Muscle layer of duodenum (tissue), 2 donors: ENCODE measurements at regions not wholly inside any gene's neighbourhood (a gene's known extent, or its start where the extent isn't known, plus 50 kb on each side); places are given as distances from the start of the nearest gene placed in this dataset.
"Not testable (repeated sequence)": the region's sequence is repeated elsewhere in the genome, so short reads cannot be mapped to it uniquely, and the experiment has no call there.

Experiments
- H3K27ac ChIP-seq: one replicate; pipeline ENCODE4 v1.7.0; 2013; ENCODE audit warnings: mild to moderate bottlenecking, low read length
- H3K27me3 ChIP-seq: one replicate; pipeline ENCODE4 v1.7.0; 2013; ENCODE audit warnings: low read depth, mild to moderate bottlenecking, control low read depth, low read length
- H3K36me3 ChIP-seq, 2 donors: one replicate each; pipeline ENCODE4 v1.7.0; 2013; ENCODE audit warnings: low read length in 2 of 2, control low read depth in 1 of 2, mild to moderate bottlenecking in 1 of 2; ENCODE audit not compliant: insufficient read depth in 2 of 2, control insufficient read depth in 1 of 2
- H3K4me1 ChIP-seq, 2 donors: one replicate each; pipeline ENCODE4 v1.7.0; 2013; ENCODE audit warnings: low read length in 2 of 2, mild to moderate bottlenecking in 2 of 2, control low read depth in 1 of 2, moderate library complexity in 1 of 2; ENCODE audit not compliant: insufficient read depth in 2 of 2, control insufficient read depth in 1 of 2
- H3K4me3 ChIP-seq, 2 donors: one replicate each; pipeline ENCODE4 v1.7.0; 2013; ENCODE audit warnings: low read length in 2 of 2, low read depth in 1 of 2, mild to moderate bottlenecking in 1 of 2
- H3K9me3 ChIP-seq, 2 donors: one replicate each; pipeline ENCODE4 v1.7.0; 2013; ENCODE audit warnings: low read length in 2 of 2, control low read depth in 1 of 2, mild to moderate bottlenecking in 1 of 2; ENCODE audit not compliant: control insufficient read depth in 1 of 2
- donor health status: healthy.

DNA sequence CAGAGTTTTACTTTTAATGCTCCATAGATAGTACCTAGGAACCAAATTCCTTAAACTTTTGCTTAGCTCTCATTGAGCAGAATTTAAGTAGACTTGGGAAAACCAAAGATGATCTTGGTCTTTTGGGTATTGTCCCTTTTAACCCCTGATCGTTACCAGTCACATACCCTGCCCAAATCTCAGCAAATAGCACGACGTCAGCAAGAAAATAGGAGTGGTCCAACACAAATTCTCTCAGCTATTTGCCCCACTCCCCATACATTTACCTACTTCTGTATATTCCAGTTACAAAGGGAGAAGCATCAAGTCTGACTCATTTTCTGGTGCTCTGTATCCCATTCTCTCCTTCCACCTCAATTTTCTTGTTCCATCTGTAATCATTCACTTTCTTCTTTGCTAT, 387.3 kb downstream of the CCDC85A start:
- H3K4me1 ChIP-seq, result no peaks in the 10 kb centered on the region
- H3K27ac ChIP-seq, result no peak overlapping the region
- H3K36me3 ChIP-seq, result no peaks in the 10 kb centered on the region
- H3K9me3 ChIP-seq, result peaks cover 0 to 3% of the 10 kb centered on the region in 2 donors
- no peak overlapping the region for H3K4me3 ChIP-seq
- H3K27me3 ChIP-seq, result no peaks in the 10 kb centered on the region

DNA sequence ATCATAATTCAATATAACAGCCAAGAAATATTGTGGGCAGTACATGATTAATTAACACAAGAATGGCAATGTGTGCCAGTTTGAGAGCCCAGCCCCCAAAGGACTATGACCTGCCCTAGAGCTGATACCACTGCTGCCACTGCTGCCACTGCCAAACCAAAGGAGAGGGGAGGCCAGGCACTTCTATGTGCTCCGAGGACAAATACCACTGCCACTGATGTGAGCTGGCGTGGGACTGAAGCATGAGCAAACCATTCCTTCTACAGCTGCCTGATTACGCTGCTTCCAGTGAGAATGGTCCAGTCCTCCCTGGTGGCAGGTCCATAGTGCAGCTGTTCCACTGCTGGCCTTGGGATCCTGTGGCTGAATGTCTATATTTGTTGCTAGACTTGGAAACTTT, 392.2 kb downstream of the CCDC85A start:
- Histone ChIP-seq H3K36me3 (no peaks in the 10 kb centered on the region), H3K9me3 (peaks cover 0 to 16% of the 10 kb centered on the region in 2 donors), H3K27ac (no peak overlapping the region), H3K4me1 (no peaks in the 10 kb centered on the region), H3K4me3 (no peak overlapping the region), H3K27me3 (no peaks in the 10 kb centered on the region)

DNA sequence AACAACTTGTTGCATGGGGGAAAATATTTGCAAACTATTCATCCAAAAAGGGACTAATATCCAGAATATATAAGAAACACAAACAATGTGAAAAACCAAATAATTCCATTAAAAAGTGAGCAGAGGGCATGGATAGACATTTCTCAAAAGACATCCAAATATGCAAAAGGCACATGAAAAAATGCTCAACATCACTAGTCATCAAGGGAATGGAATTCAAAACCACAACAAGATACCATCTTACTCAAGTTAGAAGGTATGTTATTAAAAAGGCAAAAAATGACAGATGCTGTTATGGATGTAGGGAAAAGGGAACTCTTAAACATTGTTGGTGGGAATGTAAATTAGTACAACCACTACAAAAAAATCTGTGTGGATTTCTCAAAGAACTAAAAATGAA, 396.5 kb downstream of the CCDC85A start:
- Histone ChIP-seq H3K4me3 (no peak overlapping the region), H3K36me3 (no peaks in the 10 kb centered on the region), H3K27me3 (no peaks in the 10 kb centered on the region), H3K4me1 (no peaks in the 10 kb centered on the region), H3K9me3 (peaks cover 0 to 16% of the 10 kb centered on the region in 2 donors), H3K27ac (no peak overlapping the region)

DNA sequence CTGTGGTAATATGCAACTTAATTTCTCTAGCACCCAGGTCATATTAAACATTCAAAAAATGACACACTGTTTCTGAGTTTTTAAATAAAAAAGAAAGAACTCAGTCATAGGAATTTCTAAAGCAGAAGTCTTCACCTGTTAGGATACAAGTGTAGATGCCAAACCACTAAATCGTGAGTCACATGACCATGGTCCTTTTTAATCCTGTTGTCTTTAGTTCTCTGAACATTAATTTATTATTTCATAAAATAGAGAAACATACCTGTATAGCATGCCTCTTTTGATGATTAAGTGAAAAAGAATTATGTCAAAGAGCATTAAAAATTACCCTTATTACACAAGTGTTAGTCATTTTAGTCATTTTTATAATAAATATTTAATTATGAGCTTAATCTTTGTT, 398.8 kb downstream of the CCDC85A start:
- Histone ChIP-seq H3K9me3 (peaks cover 0 to 2% of the 10 kb centered on the region in 2 donors), H3K36me3 (no peaks in the 10 kb centered on the region), H3K4me1 (no peaks in the 10 kb centered on the region), H3K4me3 (no peak overlapping the region), H3K27me3 (no peaks in the 10 kb centered on the region), H3K27ac (no peak overlapping the region)

DNA sequence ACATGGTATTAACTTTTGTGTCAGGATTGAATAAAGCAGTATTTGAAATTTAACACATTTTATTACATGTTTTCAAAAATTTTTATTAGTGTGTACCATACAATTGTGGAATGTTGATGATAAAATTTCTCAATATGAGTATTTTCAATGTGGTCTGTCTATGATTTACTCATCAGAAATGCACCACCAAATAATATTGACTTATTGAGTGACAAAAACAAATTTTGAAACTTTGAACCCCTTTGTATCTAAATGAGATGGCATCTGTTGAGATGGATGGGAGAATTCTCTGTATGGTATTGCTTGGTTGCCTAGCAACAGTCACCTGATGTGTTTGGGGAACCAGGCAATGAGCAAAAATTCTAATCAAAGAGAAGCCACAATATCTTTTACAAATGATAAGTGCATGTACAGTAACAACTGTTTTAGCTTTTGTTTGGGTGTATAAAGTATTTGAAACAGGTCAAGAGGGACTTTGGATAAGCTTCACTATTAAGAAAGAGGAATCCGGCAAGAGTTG, 400.1 kb downstream of the CCDC85A start:
- Histone ChIP-seq H3K4me3 (no peak overlapping the region), H3K4me1 (no peaks in the 10 kb centered on the region), H3K9me3 (no peaks in the 10 kb centered on the region), H3K27me3 (no peaks in the 10 kb centered on the region), H3K27ac (no peak overlapping the region), H3K36me3 (no peaks in the 10 kb centered on the region)

DNA sequence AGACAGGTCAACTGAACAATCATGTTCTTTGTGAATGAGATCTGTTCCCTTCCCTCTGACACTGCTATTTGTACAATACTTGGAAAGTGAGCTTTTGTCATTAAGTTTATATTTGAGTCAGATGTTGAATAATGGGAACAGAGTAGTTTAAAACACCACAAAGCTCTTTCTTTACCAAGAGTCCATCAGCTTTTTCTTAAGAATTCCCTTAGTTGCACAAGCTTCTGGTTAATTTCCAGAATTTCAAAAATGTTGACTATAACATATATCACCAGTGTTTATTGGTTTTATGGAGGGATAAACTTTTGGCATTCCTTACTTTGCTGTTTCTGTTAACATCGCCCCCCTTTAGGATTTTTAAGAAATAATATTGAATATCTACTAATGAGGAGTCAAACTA, 403.7 kb downstream of the CCDC85A start:
- Histone ChIP-seq H3K27me3 (no peaks in the 10 kb centered on the region), H3K27ac (no peak overlapping the region), H3K36me3 (no peaks in the 10 kb centered on the region), H3K4me3 (no peak overlapping the region), H3K4me1 (no peaks in the 10 kb centered on the region), H3K9me3 (peaks cover 0 to 3% of the 10 kb centered on the region in 2 donors)

DNA sequence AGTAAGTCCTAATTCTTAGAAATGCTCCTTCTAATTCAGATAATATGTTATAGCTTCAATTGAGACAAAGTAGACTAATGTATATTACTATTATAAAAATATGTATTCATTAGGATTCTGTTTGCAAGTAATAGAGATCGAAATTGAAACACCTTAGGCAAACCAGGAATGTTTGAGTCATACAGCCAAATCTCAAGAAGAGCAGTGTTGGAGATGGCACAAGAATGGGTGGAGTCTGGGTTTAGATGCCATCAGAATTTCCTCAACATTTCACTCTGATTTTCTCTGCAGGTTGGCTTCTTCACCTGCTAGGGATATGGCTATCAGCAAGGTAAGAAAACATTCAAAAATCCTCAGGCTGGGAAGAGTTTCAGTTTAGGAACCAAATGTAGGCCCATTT, 405.4 kb downstream of the CCDC85A start:
- no peak overlapping the region for H3K27ac ChIP-seq
- no peaks in the 10 kb centered on the region for H3K4me1 ChIP-seq
- no peaks in the 10 kb centered on the region for H3K36me3 ChIP-seq
- H3K27me3 ChIP-seq, result no peaks in the 10 kb centered on the region
- H3K4me3 ChIP-seq, result no peak overlapping the region
- H3K9me3 ChIP-seq, result peaks cover 0 to 3% of the 10 kb centered on the region in 2 donors

DNA sequence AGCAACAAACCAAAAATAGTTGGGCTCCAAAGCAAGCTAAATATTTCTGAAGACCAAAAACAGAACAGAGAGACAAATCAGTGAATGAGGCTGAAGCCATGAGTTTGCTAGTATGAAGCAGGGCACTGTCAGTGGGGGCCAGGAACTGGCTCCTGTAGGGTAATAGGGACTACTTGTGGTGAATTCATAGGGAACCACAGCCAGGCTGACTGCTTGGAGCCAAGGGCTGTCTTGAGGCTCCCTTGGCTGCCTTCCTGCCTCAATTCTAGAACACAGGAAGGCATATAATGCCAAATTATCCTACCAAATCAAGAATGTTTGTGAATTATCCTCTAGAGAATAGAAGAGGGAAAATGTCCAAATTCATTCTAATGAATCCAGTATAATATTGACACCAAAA, 406.0 kb downstream of the CCDC85A start:
- H3K27me3 ChIP-seq, result no peaks in the 10 kb centered on the region
- H3K9me3 ChIP-seq, result peaks cover 0 to 3% of the 10 kb centered on the region in 2 donors
- no peaks in the 10 kb centered on the region for H3K4me1 ChIP-seq
- H3K27ac ChIP-seq, result no peak overlapping the region
- H3K36me3 ChIP-seq, result no peaks in the 10 kb centered on the region
- no peak overlapping the region for H3K4me3 ChIP-seq

DNA sequence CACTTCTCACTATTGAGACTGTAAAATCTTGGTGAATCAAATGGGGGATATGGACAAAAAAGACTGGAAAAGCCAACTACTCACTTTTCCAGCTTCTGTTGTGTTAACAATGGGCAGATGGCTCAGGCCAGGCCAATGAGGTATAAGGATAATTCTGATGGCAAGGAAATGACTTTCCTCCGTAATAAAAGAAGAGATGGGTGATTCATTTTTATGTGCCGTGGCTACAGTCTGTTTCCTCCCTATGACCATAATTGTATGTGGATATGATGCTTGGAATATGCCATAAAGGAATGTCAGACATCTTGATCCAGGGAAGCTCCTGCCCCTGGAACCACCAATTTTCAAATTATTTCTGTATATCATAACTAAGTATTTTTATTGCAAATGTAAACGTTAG, 406.8 kb downstream of the CCDC85A start:
- H3K27me3 ChIP-seq, result no peaks in the 10 kb centered on the region
- H3K4me3 ChIP-seq, result no peak overlapping the region
- H3K27ac ChIP-seq, result no peak overlapping the region
- H3K9me3 ChIP-seq, result peaks cover 0 to 3% of the 10 kb centered on the region in 2 donors
- H3K4me1 ChIP-seq, result no peaks in the 10 kb centered on the region
- no peaks in the 10 kb centered on the region for H3K36me3 ChIP-seq

DNA sequence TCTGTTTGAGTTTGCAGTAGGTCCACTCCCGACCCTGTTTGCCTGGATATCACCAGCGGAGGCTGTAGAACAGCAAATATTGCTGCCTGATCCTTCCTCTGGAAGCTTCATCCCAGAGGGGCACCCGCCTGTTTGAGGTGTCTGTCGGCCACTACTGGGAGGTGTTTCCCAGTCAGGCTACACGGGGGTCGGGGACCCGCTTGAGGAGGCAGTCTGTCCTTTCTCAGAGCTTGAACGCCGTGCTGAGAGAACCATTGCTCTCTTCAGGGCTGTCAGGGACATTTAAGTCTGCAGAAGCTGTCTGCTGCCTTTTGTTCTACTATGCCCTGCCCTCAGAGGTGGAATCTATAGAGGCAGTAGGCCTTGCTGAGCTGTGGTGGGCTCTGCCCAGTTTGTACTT, 422.3 kb downstream of the CCDC85A start:
- H3K4me3 ChIP-seq, H3K27ac ChIP-seq, H3K9me3 ChIP-seq, H3K4me1 ChIP-seq, H3K27me3 ChIP-seq, H3K36me3 ChIP-seq: not testable (repeated sequence)

DNA sequence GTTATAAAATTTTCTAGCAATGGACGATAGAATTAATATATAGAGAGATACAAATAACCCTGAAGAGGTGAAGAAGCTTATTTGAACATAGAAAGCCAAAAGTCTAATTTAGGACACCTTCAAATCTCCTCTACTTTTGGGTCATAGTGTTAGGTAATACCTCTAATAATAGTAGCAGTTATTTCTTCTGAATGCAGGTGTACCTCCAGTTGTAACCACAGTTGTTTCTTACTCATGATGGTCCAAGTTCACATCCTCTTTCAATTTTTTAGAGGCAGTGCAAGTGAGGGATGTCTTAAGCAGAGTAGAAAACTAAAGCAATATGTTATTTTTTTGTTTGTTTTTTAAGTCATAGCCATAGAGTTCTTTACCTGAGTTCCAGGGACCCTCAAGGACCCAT, 429.5 kb downstream of the CCDC85A start:
- H3K27me3 ChIP-seq, result no peaks in the 10 kb centered on the region
- no peak overlapping the region for H3K27ac ChIP-seq
- no peak overlapping the region for H3K4me3 ChIP-seq
- no peaks in the 10 kb centered on the region for H3K9me3 ChIP-seq
- no peaks in the 10 kb centered on the region for H3K36me3 ChIP-seq
- H3K4me1 ChIP-seq, result no peaks in the 10 kb centered on the region

DNA sequence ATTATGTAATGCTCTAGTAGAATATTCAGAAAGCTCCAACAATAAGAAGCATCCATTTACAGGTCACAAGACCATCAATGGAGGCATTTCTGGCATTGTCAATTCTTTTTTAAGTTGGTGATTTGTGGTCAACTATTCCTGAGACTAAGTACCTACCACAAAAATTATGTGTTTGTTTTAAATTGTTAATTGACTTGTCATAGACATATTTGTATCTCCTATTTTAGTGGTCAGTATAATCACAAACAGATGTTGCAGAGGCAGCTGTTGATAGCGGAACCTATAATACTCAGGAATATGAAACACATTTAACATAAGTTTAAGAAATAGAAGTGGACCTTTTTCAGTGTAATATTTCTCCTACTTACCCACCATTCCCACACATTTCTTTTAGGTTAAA, 430.1 kb downstream of the CCDC85A start:
- H3K27ac ChIP-seq, result no peak overlapping the region
- H3K27me3 ChIP-seq, result no peaks in the 10 kb centered on the region
- H3K4me3 ChIP-seq, result no peak overlapping the region
- no peaks in the 10 kb centered on the region for H3K9me3 ChIP-seq
- H3K36me3 ChIP-seq, result no peaks in the 10 kb centered on the region
- no peaks in the 10 kb centered on the region for H3K4me1 ChIP-seq
